Tibial artery (tissue), 4 donors: ENCODE measurements at regions not wholly inside any gene's neighbourhood (a gene's known extent, or its start where the extent isn't known, plus 50 kb on each side); places are given as distances from the start of the nearest gene placed in this dataset.
A peak's percentile ranks its signal among the peaks of the same experiment; 100 is the strongest.

ENCODE experiments used
- DNase-seq, 2 donors: peaks; one replicate each; pipeline ENCODE4 v3.0.0-alpha.2; 2019
- H3K27ac ChIP-seq, 2 donors: fragments of 200-600 bp; sonication (generic) in 1 of 2; 1 replicate in 1 of 2; 2 replicates in 1 of 2; pipeline ENCODE4 v1.5.1; 2018 to 2019; ENCODE audit warnings: mild to moderate bottlenecking in 1 of 2
- H3K27me3 ChIP-seq, 2 donors: fragments of 200-600 bp; sonication (generic) in 1 of 2; one replicate each; pipeline versions ENCODE4 v1.5.1 to v1.6.0; 2016 to 2019
- H3K36me3 ChIP-seq, 3 donors: fragments of 200-600 bp; sonication (generic) in 2 of 3; one replicate each; pipeline ENCODE4 v1.5.1; 2016 to 2019; ENCODE audit warnings: mild to moderate bottlenecking in 2 of 3
- H3K4me1 ChIP-seq, 4 donors: fragments of 200-600 bp; sonication (generic) in 2 of 4; 1 replicate in 3 of 4; 2 replicates in 1 of 4; pipeline ENCODE4 v1.5.1; 2016 to 2019
- H3K4me3 ChIP-seq, 2 donors: fragments of 200-600 bp; sonication (generic) in 1 of 2; 1 replicate in 1 of 2; 2 replicates in 1 of 2; pipeline ENCODE4 v1.5.1; 2018 to 2019; ENCODE audit warnings: mild to moderate bottlenecking in 2 of 2
- H3K9me3 ChIP-seq, 3 donors: fragments of 200-600 bp; sonication (generic) in 1 of 3; one replicate each; pipeline ENCODE4 v1.5.1; 2016 to 2019
- CTCF ChIP-seq, 2 experiments: fragments of 200-600 bp in 1 of 2; fragments of 450-650 bp in 1 of 2; IDR thresholded peaks; one replicate each; pipeline ENCODE4 v1.5.1; 2017 to 2019; ENCODE audit warnings: antibody characterized with exemption in 2 of 2, mild to moderate bottlenecking in 1 of 2, moderate library complexity in 1 of 2
- intact Hi-C: fragments of 100-400 bp; cut with DNase I; formaldehyde crosslinking; loops from one replicate; pipeline ENCODE4 v1.15.0; 2023; ENCODE audit warnings: low total_unique reads

- H3K36me3 ChIP-seq, result no peaks in the 10 kb centered on the region
- intact Hi-C loops, result loop anchor here (5.0 kb wide), 1 partner anchor 426 kb away; no protein-coding TSS in a partner anchor
- no peak overlapping the region for H3K4me3 ChIP-seq
- DNase-seq, result no peak
- H3K27me3 ChIP-seq, result no peaks in the 10 kb centered on the region
- H3K27ac ChIP-seq, result no peak overlapping the region
- TF ChIP-seq CTCF (IDR thresholded peaks at IDR 0.05), result peak; percentile 56 to 62
- H3K4me1 ChIP-seq, result no peaks in the 10 kb centered on the region
- H3K9me3 ChIP-seq, result no peaks in the 10 kb centered on the region
These were observed 423.1 kb downstream of the MAFB start for GRCh38 chr20:40265825-40266533.

GRCh38 chr20:40262219-40262618 lies 426.8 kb downstream of the MAFB start:
- Histone ChIP-seq H3K27ac (no peak overlapping the region), H3K4me3 (no peak overlapping the region), H3K4me1 (no peaks in the 10 kb centered on the region), H3K36me3 (no peaks in the 10 kb centered on the region), H3K27me3 (no peaks in the 10 kb centered on the region), H3K9me3 (no peaks in the 10 kb centered on the region)
- TF ChIP-seq CTCF (IDR thresholded peaks at IDR 0.05), result no peak
- no peak for DNase-seq
- intact Hi-C loops, result no loop called here

- no peaks in the 10 kb centered on the region for H3K9me3 ChIP-seq
- no peak overlapping the region for H3K27ac ChIP-seq
- intact Hi-C loops, result no loop called here
- no peaks in the 10 kb centered on the region for H3K36me3 ChIP-seq
- no peak overlapping the region for H3K4me3 ChIP-seq
- no peak for TF ChIP-seq CTCF (IDR thresholded peaks at IDR 0.05)
- no peaks in the 10 kb centered on the region for H3K4me1 ChIP-seq
- no peak for DNase-seq
- no peaks in the 10 kb centered on the region for H3K27me3 ChIP-seq
These were observed 430.1 kb downstream of the MAFB start for GRCh38 chr20:40258931-40259330.

- intact Hi-C loops, result no loop called here
- Histone ChIP-seq H3K27ac (no peak overlapping the region), H3K4me1 (no peaks in the 10 kb centered on the region), H3K9me3 (no peaks in the 10 kb centered on the region), H3K27me3 (no peaks in the 10 kb centered on the region), H3K4me3 (no peak overlapping the region), H3K36me3 (no peaks in the 10 kb centered on the region)
- TF ChIP-seq CTCF (IDR thresholded peaks at IDR 0.05), result no peak
- DNase-seq, result no peak
These were observed 431.3 kb downstream of the MAFB start for GRCh38 chr20:40257763-40258162.

GRCh38 chr20:40255365-40255764 lies 433.7 kb downstream of the MAFB start:
- Histone ChIP-seq H3K9me3 (no peaks in the 10 kb centered on the region), H3K4me3 (no peak overlapping the region), H3K27me3 (no peaks in the 10 kb centered on the region), H3K36me3 (no peaks in the 10 kb centered on the region), H3K27ac (no peak overlapping the region), H3K4me1 (no peaks in the 10 kb centered on the region)
- no peak for TF ChIP-seq CTCF (IDR thresholded peaks at IDR 0.05)
- intact Hi-C loops, result no loop called here
- no peak for DNase-seq
